Pancreas (tissue), 10 donors: ENCODE measurements at regions not wholly inside any gene's neighbourhood (a gene's known extent, or its start where the extent isn't known, plus 50 kb on each side); places are given as distances from the start of the nearest gene placed in this dataset.

ENCODE experiments used
- ATAC-seq, 4 donors: fragments of 200-7000 bp; cut with Tn5 transposase; one replicate each; pipeline versions ENCODE4 v1.8.0 to v1.9.1; 2020; ENCODE audit warnings: mild to moderate bottlenecking in 4 of 4, moderate library complexity in 4 of 4
- DNase-seq, 6 donors: peaks; one replicate each; pipeline ENCODE4 v3.0.0-alpha.2; 2020
- FAIRE-seq: peaks from 2 replicates; lab custom pipeline; 2012; peaks lifted over from hg19 to GRCh38; lab: Jason Lieb, UNC
- H3K27ac ChIP-seq, 4 donors: fragments of 200-600 bp; sonication (generic); 1 replicate in 3 of 4; 2 replicates in 1 of 4; pipeline versions ENCODE4 v1.5.0 to v1.8.0; 2020
- H3K27me3 ChIP-seq, 4 donors: fragments of 200-600 bp; one replicate each; pipeline ENCODE4 v1.8.0; 2021
- H3K36me3 ChIP-seq, 3 donors: fragments of 200-600 bp; sonication (generic) in 1 of 3; one replicate each; pipeline versions ENCODE4 v1.5.0 to v1.8.0; 2020 to 2021
- H3K4me1 ChIP-seq, 3 donors: fragments of 200-600 bp; one replicate each; pipeline ENCODE4 v1.8.0; 2021
- H3K4me3 ChIP-seq, 4 donors: fragments of 200-600 bp; sonication (generic) in 2 of 4; one replicate each; pipeline versions ENCODE4 v1.5.0 to v1.8.0; 2020 to 2021
- H3K9me3 ChIP-seq, 4 donors: fragments of 200-600 bp; one replicate each; pipeline ENCODE4 v1.8.0; 2021
- CTCF ChIP-seq, 4 donors: fragments of 200-600 bp; sonication (generic) in 3 of 4; IDR thresholded peaks; one replicate each; pipeline versions ENCODE4 v1.5.0 to v1.8.0; 2021; ENCODE audit warnings: antibody characterized with exemption in 4 of 4
- WGBS, 2 donors: extraction: QIAGEN DNeasy Blood & Tissue Kit; methylation state at CpG; one replicate each; pipeline ENCODE4 v1.1.7; 2013; 5-methylcytosine and 5-hydroxymethylcytosine counted together
- intact Hi-C, 3 donors: fragments of 100-400 bp; cut with DNase I; formaldehyde crosslinking; loops; one replicate each; pipeline versions ENCODE4 v1.11.1 to v1.14.2; 2022
- donor health status: healthy with polysubstance abuse.
- donor health status: DM: no; HTN: no; CAD: no; lungs with moderate emphysema.
- donor health status: DM: no; HTN: no; CAD: no.
- donor health status: control.
- donor health status: control.
- donor health status: Bipolar disorder and iron deficiency.
- donor health status: DM: yes; HTN: yes; CAD: no.
- donor health status: DM: no; HTN: no; CAD: no.
- donor health status: DM: no; HTN: no; CAD: no.
- donor health status: DM: yes; HTN: yes; CAD: no.

DNA sequence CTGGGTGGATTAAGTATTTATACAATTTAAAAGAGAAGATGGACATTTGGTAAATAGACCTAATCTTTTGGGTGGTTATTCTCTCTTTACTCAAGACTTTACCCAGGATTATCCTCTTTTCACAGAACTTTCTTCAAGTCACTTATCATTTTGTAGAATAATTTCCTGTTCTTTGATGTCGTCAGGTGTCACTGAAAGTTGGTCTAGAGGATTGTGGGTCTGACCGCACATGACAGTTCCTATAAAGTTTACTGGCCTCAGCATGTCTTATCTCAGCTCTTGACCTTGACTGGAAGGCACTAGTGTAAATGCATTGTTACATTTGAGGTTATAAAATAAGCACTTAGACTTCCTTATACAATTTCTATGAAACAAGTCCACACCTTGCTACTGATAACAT, 139.9 kb upstream of the SLC4A4 start:
- intact Hi-C loops = no loop called here
- Histone ChIP-seq H3K27me3 (no peaks in the 10 kb centered on the region), H3K27ac (peak overlapping the region in 1 of 4 donors; percentile 19), H3K36me3 (no peaks in the 10 kb centered on the region), H3K4me1 (peaks cover 0 to 16% (median 14%) of the 10 kb centered on the region in 3 donors), H3K4me3 (no peak overlapping the region), H3K9me3 (no peaks in the 10 kb centered on the region)
- ATAC-seq (peak in 3 of 4 donors; percentile 22 to 55 (median 49)), FAIRE-seq (peak; percentile 82), DNase-seq (no peak)
- no peak for TF ChIP-seq CTCF (IDR thresholded peaks at IDR 0.05)
- 38 to 48% methylated on average over 2 of the region's 2 CpGs for whole genome bisulfite sequencing, 2 donors

DNA sequence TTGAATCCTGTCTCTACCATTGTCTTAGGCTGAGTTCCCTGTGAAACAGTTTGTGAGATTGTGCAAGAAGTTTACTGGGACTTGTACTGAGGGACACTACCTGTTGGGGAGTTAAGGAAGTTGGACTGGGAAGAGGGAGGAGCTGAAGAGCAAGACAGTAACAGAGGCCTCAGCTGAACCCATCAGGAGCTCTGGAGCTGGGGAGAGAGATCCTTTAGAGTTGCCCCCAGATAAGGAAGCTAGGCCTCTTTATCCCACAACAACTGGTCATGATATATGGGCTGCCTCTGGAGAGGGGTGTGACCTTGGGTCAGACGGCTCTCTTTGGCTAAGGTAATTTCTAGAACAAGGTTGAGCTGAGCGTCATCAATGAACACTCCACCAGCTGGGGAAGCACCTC, 137.8 kb upstream of the SLC4A4 start:
- H3K9me3 ChIP-seq = no peaks in the 10 kb centered on the region
- H3K27ac ChIP-seq = peak overlapping the region in 2 of 4 donors; percentile 34 to 47
- H3K27me3 ChIP-seq = no peaks in the 10 kb centered on the region
- H3K4me1 ChIP-seq = peaks cover 0 to 16% (median 16%) of the 10 kb centered on the region in 3 donors
- no peak for FAIRE-seq
- WGBS, 2 donors = 37 to 39% methylated on average over 2 of the region's 2 CpGs
- no peak for DNase-seq
- peak in 3 of 4 donors; percentile 32 to 60 (median 42) for ATAC-seq
- no peak for TF ChIP-seq CTCF (IDR thresholded peaks at IDR 0.05)
- peaks cover 0 to 2% (median 0%) of the 10 kb centered on the region in 3 donors for H3K36me3 ChIP-seq
- H3K4me3 ChIP-seq = no peak overlapping the region
- intact Hi-C loops = no loop called here

DNA sequence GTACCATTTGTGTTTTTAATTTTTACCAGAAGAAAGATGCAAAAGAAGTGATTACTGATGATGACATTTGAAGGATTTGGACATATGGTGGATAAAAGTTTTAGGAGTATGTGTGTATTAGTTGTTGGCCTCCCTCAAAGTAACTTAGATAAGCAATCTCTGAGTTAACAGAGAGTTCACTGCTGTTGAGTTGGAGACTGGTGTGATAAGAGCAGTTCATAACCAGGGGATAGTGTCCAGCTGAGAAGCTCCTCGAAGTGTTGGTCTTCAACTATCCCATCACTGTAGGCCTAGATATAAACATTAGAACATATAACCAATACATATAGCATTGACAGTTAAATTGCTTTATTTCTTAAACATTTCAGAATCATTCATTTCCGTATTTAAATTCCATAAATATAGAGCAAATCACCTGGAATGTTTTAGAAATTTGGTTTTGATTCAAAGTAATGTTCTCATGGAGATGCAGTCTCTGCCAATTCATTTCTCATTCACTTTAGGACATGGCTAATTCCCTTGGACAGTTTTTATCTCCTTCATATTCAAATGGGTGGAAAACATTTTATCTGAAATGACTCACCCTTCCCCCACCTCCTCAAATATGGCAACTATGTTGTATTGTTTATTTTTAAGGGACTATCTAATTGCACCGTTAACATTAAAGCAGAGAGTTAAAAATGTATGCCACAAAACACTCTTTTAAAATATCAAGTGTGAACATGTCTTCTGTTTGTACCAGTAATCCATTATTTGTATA, 136.8 kb upstream of the SLC4A4 start:
- intact Hi-C loops = no loop called here
- TF ChIP-seq CTCF (IDR thresholded peaks at IDR 0.05) = no peak
- 37 to 43% methylated on average over 3 of the region's 3 CpGs for WGBS, 2 donors
- no peak for FAIRE-seq
- Histone ChIP-seq H3K4me1 (peaks cover 3 to 16% (median 16%) of the 10 kb centered on the region in 3 donors), H3K27me3 (no peaks in the 10 kb centered on the region), H3K27ac (peak overlapping the region in 2 of 4 donors; percentile 34 to 47), H3K9me3 (no peaks in the 10 kb centered on the region), H3K4me3 (no peak overlapping the region), H3K36me3 (peaks cover 0 to 2% (median 0%) of the 10 kb centered on the region in 3 donors)
- ATAC-seq = no peak
- DNase-seq = no peak

DNA sequence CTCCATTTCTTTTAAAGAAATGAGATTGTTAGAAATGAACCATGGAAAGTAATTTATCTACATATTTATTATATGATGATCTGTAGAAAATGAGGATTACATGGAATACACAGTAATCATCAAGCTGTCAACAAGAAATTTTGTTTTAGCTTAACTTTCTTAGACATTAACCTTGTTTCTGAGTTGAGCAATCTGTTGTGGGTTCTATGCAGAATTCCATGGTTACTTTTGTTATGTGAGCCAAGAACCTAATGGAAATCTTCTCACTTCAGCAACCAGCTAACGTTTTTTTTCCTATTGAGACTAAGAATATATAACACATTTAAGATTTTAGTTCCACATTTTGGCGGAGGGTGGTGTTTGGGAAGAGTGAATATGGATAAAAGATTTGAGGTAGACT, 136.1 kb upstream of the SLC4A4 start:
- H3K4me3 ChIP-seq = no peak overlapping the region
- peak overlapping the region in 1 of 4 donors; percentile 20 for H3K27ac ChIP-seq
- intact Hi-C loops = no loop called here
- ATAC-seq (no peak), DNase-seq (no peak), FAIRE-seq (no peak)
- H3K9me3 ChIP-seq = no peaks in the 10 kb centered on the region
- 42 to 52% methylated on average over 2 of the region's 2 CpGs for WGBS, 2 donors
- H3K4me1 ChIP-seq = peaks cover 3 to 16% (median 16%) of the 10 kb centered on the region in 3 donors
- no peak for TF ChIP-seq CTCF (IDR thresholded peaks at IDR 0.05)
- no peaks in the 10 kb centered on the region for H3K27me3 ChIP-seq
- peaks cover 0 to 2% (median 0%) of the 10 kb centered on the region in 3 donors for H3K36me3 ChIP-seq

DNA sequence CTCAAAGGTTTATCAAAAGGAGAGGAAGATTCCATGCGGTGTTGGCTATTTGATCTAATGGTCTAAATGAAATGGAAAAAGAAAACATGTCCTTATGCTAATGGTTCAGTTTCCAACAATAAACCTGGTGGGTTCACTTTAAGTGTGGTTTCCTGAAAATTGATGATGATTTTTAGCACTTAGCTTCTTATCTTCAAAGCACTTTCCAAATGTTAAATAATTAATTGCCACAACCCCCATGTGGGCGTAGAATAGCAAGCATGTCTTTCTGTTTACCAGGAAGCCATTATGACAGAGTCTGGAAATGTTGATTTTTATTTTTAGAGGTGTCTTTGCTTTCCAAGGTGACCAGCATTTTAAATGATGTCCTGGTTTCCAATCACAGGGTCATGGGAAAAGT, 134.8 kb upstream of the SLC4A4 start:
- no peak for TF ChIP-seq CTCF (IDR thresholded peaks at IDR 0.05)
- Histone ChIP-seq H3K27ac (peak overlapping the region in 1 of 4 donors; percentile 39), H3K36me3 (peaks cover 0 to 2% (median 0%) of the 10 kb centered on the region in 3 donors), H3K4me1 (peaks cover 3 to 16% (median 16%) of the 10 kb centered on the region in 3 donors), H3K27me3 (no peaks in the 10 kb centered on the region), H3K9me3 (no peaks in the 10 kb centered on the region), H3K4me3 (no peak overlapping the region)
- WGBS, 2 donors = 56 to 60% methylated on average over 2 of the region's 2 CpGs
- intact Hi-C loops = no loop called here
- no peak for FAIRE-seq
- DNase-seq = no peak
- peak in 2 of 4 donors; percentile 28 to 30 for ATAC-seq
